ENCODE measurements at regions not wholly inside any gene's neighbourhood (a gene's known extent, or its start where the extent isn't known, plus 50 kb on each side); places are given as distances from the start of the nearest gene placed in this dataset.

DNA sequence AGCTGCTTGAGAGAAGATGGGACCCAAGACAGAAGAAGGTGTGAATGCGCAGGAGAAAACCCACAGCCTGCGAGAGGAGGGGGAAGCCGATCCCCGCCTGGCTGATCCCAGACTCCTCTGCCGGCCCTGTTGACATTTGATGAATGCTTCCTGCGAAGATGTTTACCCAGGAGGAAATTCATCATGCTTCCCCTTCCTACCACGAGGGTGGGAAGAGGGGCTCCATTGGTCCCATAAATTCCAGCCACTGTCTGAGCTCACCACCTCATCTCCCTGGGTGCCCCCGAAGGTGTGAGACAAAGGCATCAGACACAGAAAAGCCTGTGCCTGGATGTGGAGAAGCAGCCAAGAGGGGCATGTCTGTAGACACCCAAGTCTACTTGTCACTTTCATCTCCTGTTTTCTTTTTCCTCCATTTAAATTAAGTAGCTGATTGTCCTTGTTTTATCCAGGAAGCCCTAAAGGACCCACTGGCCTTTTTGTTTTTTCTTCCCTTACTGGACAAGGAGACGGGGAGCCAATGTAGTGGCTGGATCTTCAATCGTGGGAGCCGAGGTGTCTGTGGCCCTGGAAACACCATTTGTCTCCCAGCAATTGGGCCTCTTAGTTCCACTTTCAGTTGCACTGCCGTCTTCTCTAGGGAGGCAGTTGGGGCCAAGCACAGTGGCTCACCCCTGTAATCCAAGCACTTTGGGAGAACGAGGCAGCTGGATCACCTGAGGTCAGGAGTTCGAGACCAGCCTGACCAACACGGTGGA, 95.3 kb upstream of the HES1 start:
- TF ChIP-seq, protein P1, sequence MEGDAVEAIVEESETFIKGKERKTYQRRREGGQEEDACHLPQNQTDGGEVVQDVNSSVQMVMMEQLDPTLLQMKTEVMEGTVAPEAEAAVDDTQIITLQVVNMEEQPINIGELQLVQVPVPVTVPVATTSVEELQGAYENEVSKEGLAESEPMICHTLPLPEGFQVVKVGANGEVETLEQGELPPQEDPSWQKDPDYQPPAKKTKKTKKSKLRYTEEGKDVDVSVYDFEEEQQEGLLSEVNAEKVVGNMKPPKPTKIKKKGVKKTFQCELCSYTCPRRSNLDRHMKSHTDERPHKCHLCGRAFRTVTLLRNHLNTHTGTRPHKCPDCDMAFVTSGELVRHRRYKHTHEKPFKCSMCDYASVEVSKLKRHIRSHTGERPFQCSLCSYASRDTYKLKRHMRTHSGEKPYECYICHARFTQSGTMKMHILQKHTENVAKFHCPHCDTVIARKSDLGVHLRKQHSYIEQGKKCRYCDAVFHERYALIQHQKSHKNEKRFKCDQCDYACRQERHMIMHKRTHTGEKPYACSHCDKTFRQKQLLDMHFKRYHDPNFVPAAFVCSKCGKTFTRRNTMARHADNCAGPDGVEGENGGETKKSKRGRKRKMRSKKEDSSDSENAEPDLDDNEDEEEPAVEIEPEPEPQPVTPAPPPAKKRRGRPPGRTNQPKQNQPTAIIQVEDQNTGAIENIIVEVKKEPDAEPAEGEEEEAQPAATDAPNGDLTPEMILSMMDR (IDR thresholded peaks at IDR 0.05) = no peak
- TF ChIP-seq POLR2A (IDR thresholded peaks at IDR 0.05) = no peak
